Neuronal stem cell (in vitro differentiated cells): ENCODE measurements at regions not wholly inside any gene's neighbourhood (a gene's known extent, or its start where the extent isn't known, plus 50 kb on each side); places are given as distances from the start of the nearest gene placed in this dataset.

ENCODE experiments used
- DNase-seq: peaks from one replicate; pipeline ENCODE4 v3.0.0-alpha.2; 2013; ENCODE audit warnings: low spot score
- H2AFZ ChIP-seq: one replicate; pipeline ENCODE4 v1.6.1; 2013; ENCODE audit warnings: mild to moderate bottlenecking, low read length, inconsistent platforms
- H2AK5ac ChIP-seq: 2 replicates; pipeline ENCODE4 v1.6.1; 2013; ENCODE audit warnings: low read depth, mild to moderate bottlenecking, inconsistent platforms, low read length, moderate library complexity, mixed read lengths
- H2BK120ac ChIP-seq: 2 replicates; pipeline ENCODE4 v1.6.1; 2013; ENCODE audit warnings: low read depth, mild to moderate bottlenecking, inconsistent platforms, low read length, moderate library complexity, mixed read lengths
- H2BK12ac ChIP-seq: one replicate; pipeline ENCODE4 v1.6.1; 2013; ENCODE audit warnings: low read length, inconsistent platforms
- H2BK15ac ChIP-seq: 2 replicates; pipeline ENCODE4 v1.6.1; 2013; ENCODE audit warnings: mild to moderate bottlenecking, low read length, inconsistent platforms, mixed read lengths
- H2BK5ac ChIP-seq: one replicate; pipeline ENCODE4 v1.6.1; 2013; ENCODE audit warnings: inconsistent platforms, mild to moderate bottlenecking, low read length, moderate library complexity
- H3K14ac ChIP-seq: one replicate; pipeline ENCODE4 v1.6.1; 2013; ENCODE audit warnings: low read length, inconsistent platforms
- H3K18ac ChIP-seq: 2 replicates; pipeline ENCODE4 v1.6.1; 2013; ENCODE audit warnings: low read length, inconsistent platforms
- H3K23ac ChIP-seq: 2 replicates; pipeline ENCODE4 v1.6.1; 2013; ENCODE audit warnings: low read depth, mild to moderate bottlenecking, mixed read lengths, low read length, inconsistent platforms; ENCODE audit not compliant: poor library complexity
- H3K27ac ChIP-seq: replicated peaks from 3 replicates; pipeline ENCODE4 v1.5.1; 2013; ENCODE audit warnings: low read length, inconsistent platforms
- H3K27me3 ChIP-seq, 3 experiments: 2 replicates each; pipeline ENCODE4 v1.6.1; 2013; ENCODE audit warnings: low read length in 3 of 3, mild to moderate bottlenecking in 2 of 3, inconsistent platforms in 1 of 3, low read depth in 1 of 3, mixed read lengths in 1 of 3, moderate library complexity in 1 of 3; ENCODE audit not compliant: control insufficient read depth in 3 of 3, insufficient read depth in 3 of 3
- H3K36me3 ChIP-seq, 2 donors: replicated peaks in 1 of 2; 2 replicates each; pipeline ENCODE4 v1.6.1; 2013; ENCODE audit warnings: low read length in 2 of 2; ENCODE audit not compliant: control insufficient read depth in 2 of 2, insufficient read depth in 2 of 2
- H3K4ac ChIP-seq: 2 replicates; pipeline ENCODE4 v1.6.1; 2013; ENCODE audit warnings: inconsistent platforms, mild to moderate bottlenecking, low read length, moderate library complexity
- H3K4me1 ChIP-seq, 2 donors: 1 replicate in 1 of 2; 2 replicates in 1 of 2; pipeline ENCODE4 v1.6.1; 2013; ENCODE audit warnings: low read length in 2 of 2, low read depth in 1 of 2; ENCODE audit not compliant: control insufficient read depth in 2 of 2, insufficient read depth in 1 of 2
- H3K4me2 ChIP-seq: one replicate; pipeline ENCODE4 v1.6.1; 2013; ENCODE audit warnings: mild to moderate bottlenecking, low read length, inconsistent platforms; ENCODE audit not compliant: insufficient read depth, poor library complexity, severe bottlenecking
- H3K4me3 ChIP-seq, 2 donors: 2 replicates each; pipeline ENCODE4 v1.5.1; 2013; ENCODE audit warnings: low read length in 2 of 2, mild to moderate bottlenecking in 2 of 2, inconsistent platforms in 1 of 2, moderate library complexity in 1 of 2
- H3K79me1 ChIP-seq: one replicate; pipeline ENCODE4 v1.6.1; 2013; ENCODE audit warnings: low read depth, mild to moderate bottlenecking, inconsistent platforms, low read length, moderate library complexity
- H3K9ac ChIP-seq: one replicate; pipeline ENCODE4 v1.6.1; 2013; ENCODE audit warnings: mild to moderate bottlenecking, low read depth, low read length, inconsistent platforms; ENCODE audit not compliant: poor library complexity
- H3K9me3 ChIP-seq, 2 donors: replicated peaks in 1 of 2; 2 replicates each; pipeline versions ENCODE3 to v1.6.1; 2013; ENCODE audit warnings: low read length in 2 of 2, mild to moderate bottlenecking in 2 of 2, inconsistent platforms in 1 of 2, low read depth in 1 of 2, mixed read lengths in 1 of 2, moderate library complexity in 1 of 2; ENCODE audit not compliant: control insufficient read depth in 2 of 2, insufficient read depth in 1 of 2
- H4K8ac ChIP-seq: one replicate; pipeline ENCODE4 v1.6.1; 2013; ENCODE audit warnings: low read depth, mild to moderate bottlenecking, inconsistent platforms, low read length, moderate library complexity
- H4K91ac ChIP-seq: one replicate; pipeline ENCODE4 v1.6.1; 2013; ENCODE audit warnings: low read length, low read depth, mild to moderate bottlenecking, inconsistent platforms; ENCODE audit not compliant: poor library complexity
- WGBS, 2 donors: extraction: QIAGEN DNeasy Blood & Tissue Kit; methylation state at CpG; one replicate each; pipeline ENCODE4 v1.1.7; 2013; ENCODE audit warnings: missing lambda C conversion rate in 2 of 2, mixed read lengths in 1 of 2; ENCODE audit not compliant: insufficient read length in 2 of 2, insufficient replicate concordance in 1 of 2; ENCODE audit errors: extremely low coverage in 2 of 2; 5-methylcytosine and 5-hydroxymethylcytosine counted together

DNA sequence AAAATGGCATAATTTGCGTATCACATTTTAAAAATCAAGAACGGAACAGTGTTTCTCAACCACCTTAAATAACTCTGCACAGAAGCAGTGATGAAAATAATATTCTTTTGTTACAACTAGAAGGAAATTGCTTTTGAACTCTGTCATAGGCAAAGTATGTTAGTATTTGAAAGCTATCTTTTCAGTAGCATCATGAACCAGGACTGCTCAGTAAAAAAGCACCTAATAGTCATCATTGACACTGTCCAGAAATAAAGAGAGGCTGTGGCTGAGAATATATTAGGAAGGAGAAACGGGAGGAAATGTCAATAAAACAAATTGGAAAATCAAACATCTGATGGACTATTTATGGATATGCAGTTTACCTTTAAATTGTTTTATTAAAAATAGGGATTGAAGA lies 237.2 kb upstream of the AKR1E2 start:
- WGBS, 2 donors = no CpG with 5 or more reads among the region's 3 CpGs
- no peak overlapping the region for H2BK15ac ChIP-seq
- no peak overlapping the region for H4K91ac ChIP-seq
- H3K9ac ChIP-seq = no peak overlapping the region
- no peaks in the 10 kb centered on the region for H3K9me3 ChIP-seq
- no peak overlapping the region for H3K27ac ChIP-seq
- no peaks in the 10 kb centered on the region for H3K27me3 ChIP-seq
- H3K79me1 ChIP-seq = no peaks in the 10 kb centered on the region
- no peak overlapping the region for H3K4ac ChIP-seq
- H2BK5ac ChIP-seq = no peak overlapping the region
- DNase-seq = no peak
- no peak overlapping the region for H2BK120ac ChIP-seq
- H2AK5ac ChIP-seq = no peak overlapping the region
- H3K4me1 ChIP-seq = peaks cover 0 to 2% of the 10 kb centered on the region in 2 donors
- H3K4me2 ChIP-seq = no peak overlapping the region
- no peak overlapping the region for H2BK12ac ChIP-seq
- H3K18ac ChIP-seq = no peak overlapping the region
- H3K23ac ChIP-seq = no peak overlapping the region
- no peak overlapping the region for H3K4me3 ChIP-seq
- H2AFZ ChIP-seq = no peak overlapping the region
- no peak overlapping the region for H4K8ac ChIP-seq
- no peak overlapping the region for H3K14ac ChIP-seq
- no peaks in the 10 kb centered on the region for H3K36me3 ChIP-seq

DNA sequence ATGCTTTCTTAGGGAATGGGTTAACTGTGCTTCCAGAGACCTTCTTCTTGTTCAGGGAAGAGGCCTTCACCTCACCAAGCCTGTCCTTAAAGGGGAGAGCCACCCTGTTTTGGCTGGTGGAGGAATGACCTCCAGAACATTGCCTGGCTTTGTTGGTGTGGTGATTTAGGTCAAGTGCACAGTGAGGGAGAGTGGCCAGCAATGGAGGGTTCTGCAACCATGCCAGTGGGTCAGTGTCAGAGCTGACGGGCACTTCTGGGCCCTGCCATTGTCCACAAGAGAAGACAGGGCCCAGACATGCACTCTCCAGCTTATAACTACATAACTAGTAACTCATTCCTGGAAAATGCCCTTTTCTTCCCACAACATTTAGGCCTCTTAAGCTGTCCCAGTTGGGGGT lies 238.5 kb upstream of the AKR1E2 start:
- Histone ChIP-seq H2AFZ (no peak overlapping the region), H4K8ac (no peak overlapping the region), H4K91ac (no peak overlapping the region), H3K4ac (no peak overlapping the region), H3K9ac (no peak overlapping the region), H3K14ac (no peak overlapping the region), H3K36me3 (no peaks in the 10 kb centered on the region), H3K4me3 (no peak overlapping the region), H3K27me3 (no peaks in the 10 kb centered on the region), H3K79me1 (no peaks in the 10 kb centered on the region), H2BK5ac (no peak overlapping the region), H2BK15ac (no peak overlapping the region), H3K9me3 (no peaks in the 10 kb centered on the region), H2BK12ac (no peak overlapping the region), H3K23ac (no peak overlapping the region), H2AK5ac (no peak overlapping the region), H3K4me1 (peaks cover 0 to 2% of the 10 kb centered on the region in 2 donors), H3K4me2 (no peak overlapping the region), H2BK120ac (no peak overlapping the region), H3K27ac (no peak overlapping the region), H3K18ac (no peak overlapping the region)
- DNase-seq = no peak
- WGBS, 2 donors = no CpG with 5 or more reads among the region's 1 CpG

DNA sequence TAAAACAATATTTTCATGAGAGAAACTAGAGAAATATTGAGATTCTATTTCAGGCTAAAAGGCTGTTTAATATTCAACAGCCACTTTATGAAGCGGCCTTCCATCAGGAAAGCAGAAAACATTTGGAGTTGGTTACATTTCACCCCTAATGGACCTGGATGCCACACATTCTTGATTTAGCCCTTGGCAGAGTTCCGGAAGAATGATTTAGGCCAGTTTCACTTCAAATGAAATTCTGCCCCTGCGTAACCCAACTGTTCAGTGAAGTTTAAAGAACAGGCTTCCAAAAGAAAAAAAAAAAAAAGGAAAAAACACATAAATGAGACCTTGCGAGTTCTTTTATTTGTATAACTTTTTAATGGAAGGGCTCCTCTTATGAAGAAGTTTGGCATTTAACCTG lies 239.2 kb upstream of the AKR1E2 start:
- Histone ChIP-seq H2BK12ac (no peak overlapping the region), H3K27me3 (no peaks in the 10 kb centered on the region), H4K91ac (no peak overlapping the region), H3K9ac (no peak overlapping the region), H3K4me2 (no peak overlapping the region), H4K8ac (no peak overlapping the region), H3K4me1 (peaks cover 0 to 2% of the 10 kb centered on the region in 2 donors), H2AK5ac (no peak overlapping the region), H3K9me3 (no peaks in the 10 kb centered on the region), H3K4ac (no peak overlapping the region), H3K79me1 (no peaks in the 10 kb centered on the region), H2BK120ac (no peak overlapping the region), H3K18ac (no peak overlapping the region), H2BK15ac (no peak overlapping the region), H3K14ac (no peak overlapping the region), H3K27ac (no peak overlapping the region), H2BK5ac (no peak overlapping the region), H3K23ac (no peak overlapping the region), H3K36me3 (no peaks in the 10 kb centered on the region), H2AFZ (no peak overlapping the region), H3K4me3 (no peak overlapping the region)
- DNase-seq = no peak
- no CpG with 5 or more reads among the region's 4 CpGs for WGBS, 2 donors

DNA sequence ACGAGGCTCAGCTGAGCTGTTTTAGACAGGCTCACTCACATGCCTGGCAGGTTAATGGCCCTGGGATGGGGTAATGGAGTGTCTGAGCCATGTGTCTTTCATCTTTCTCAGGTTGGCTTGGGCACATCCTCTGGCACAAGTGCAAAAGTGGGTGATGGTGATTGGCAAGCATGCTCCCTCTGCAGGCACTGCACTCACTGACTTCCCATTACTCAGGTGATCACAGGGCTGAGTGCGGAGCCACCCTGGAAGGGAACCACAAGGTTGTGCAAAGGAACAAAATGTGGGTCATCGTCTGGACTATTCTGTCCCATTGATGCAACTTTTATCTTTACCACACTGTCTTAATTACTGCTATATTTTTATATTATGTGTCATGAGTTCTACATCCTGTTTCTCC lies 244.1 kb upstream of the AKR1E2 start:
- Histone ChIP-seq H4K8ac (no peak overlapping the region), H3K9ac (no peak overlapping the region), H3K14ac (no peak overlapping the region), H3K4me3 (peak overlapping the region in 1 of 2 donors; percentile 22), H3K36me3 (no peaks in the 10 kb centered on the region), H2BK5ac (no peak overlapping the region), H2BK12ac (no peak overlapping the region), H2AK5ac (no peak overlapping the region), H3K27ac (no peak overlapping the region), H3K18ac (no peak overlapping the region), H3K4ac (no peak overlapping the region), H2BK15ac (no peak overlapping the region), H2AFZ (no peak overlapping the region), H3K27me3 (no peaks in the 10 kb centered on the region), H2BK120ac (no peak overlapping the region), H3K79me1 (no peaks in the 10 kb centered on the region), H3K9me3 (no peaks in the 10 kb centered on the region), H3K4me2 (no peak overlapping the region), H3K23ac (no peak overlapping the region), H4K91ac (no peak overlapping the region), H3K4me1 (no peaks in the 10 kb centered on the region)
- no peak for DNase-seq
- WGBS, 2 donors = no CpG with 5 or more reads among the region's 3 CpGs
